GM12892 (cell line): ENCODE measurements at regions not wholly inside any gene's neighbourhood (a gene's known extent, or its start where the extent isn't known, plus 50 kb on each side); places are given as distances from the start of the nearest gene placed in this dataset.

ENCODE experiments used
- POLR2A ChIP-seq: IDR thresholded peaks from 2 replicates; pipeline ENCODE4 v1.6.1; 2011; ENCODE audit warnings: low read depth, low read length, control low read depth
- POLR2AphosphoS5 ChIP-seq: IDR thresholded peaks from 2 replicates; pipeline ENCODE4 v1.6.1; 2011; ENCODE audit warnings: low read depth, low read length, control low read depth
- TAF1 ChIP-seq: IDR thresholded peaks from 2 replicates; pipeline ENCODE4 v1.6.1; 2011; ENCODE audit warnings: low read depth, mild to moderate bottlenecking, control low read depth, low read length, borderline replicate concordance

DNA sequence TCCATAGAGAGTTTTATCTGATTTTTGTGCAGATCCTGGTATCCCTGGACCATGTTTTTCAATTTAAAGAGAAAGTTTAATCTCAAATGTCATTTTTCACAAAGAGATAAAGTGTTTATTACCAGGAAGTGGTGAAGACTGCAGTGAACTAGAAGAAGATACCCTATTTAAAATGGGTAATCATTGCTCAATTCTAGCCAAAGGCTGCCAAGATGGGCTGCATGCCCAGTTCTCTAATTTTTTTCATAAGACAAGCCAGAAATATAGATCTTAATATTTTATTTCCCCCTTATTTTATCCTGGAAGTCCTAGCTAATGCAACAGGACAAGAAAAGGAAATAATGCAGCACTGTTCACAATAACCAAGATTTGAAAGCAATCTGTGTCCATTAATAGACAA, 343.5 kb downstream of the PCNX1 start:
- TF ChIP-seq POLR2A = no peak
- TF ChIP-seq POLR2AphosphoS5 = no peak
- no peak for TF ChIP-seq TAF1
